Suprapubic skin (tissue), 4 donors: ENCODE measurements at regions not wholly inside any gene's neighbourhood (a gene's known extent, or its start where the extent isn't known, plus 50 kb on each side); places are given as distances from the start of the nearest gene placed in this dataset.

Source experiments
- POLR2A ChIP-seq, 2 donors: fragments of 450-650 bp; IDR thresholded peaks; one replicate each; pipeline ENCODE4 v1.6.1; 2017; ENCODE audit warnings: antibody characterized with exemption in 2 of 2, mild to moderate bottlenecking in 2 of 2, moderate library complexity in 2 of 2
- POLR2AphosphoS5 ChIP-seq, 3 donors: sonication (generic); formaldehyde crosslinking; IDR thresholded peaks; one replicate each; pipeline ENCODE4 v1.6.1; 2017; ENCODE audit warnings: antibody characterized with exemption in 3 of 3
- TF ChIP-seq, protein P1 (sequence below), 2 donors: fragments of 200-600 bp in 1 of 2; fragments of 450-650 bp in 1 of 2; sonication (generic) in 1 of 2; IDR thresholded peaks; one replicate each; pipeline ENCODE4 v1.5.1; 2016 to 2019; ENCODE audit warnings: antibody characterized with exemption in 2 of 2, mild to moderate bottlenecking in 1 of 2, moderate library complexity in 1 of 2

DNA sequence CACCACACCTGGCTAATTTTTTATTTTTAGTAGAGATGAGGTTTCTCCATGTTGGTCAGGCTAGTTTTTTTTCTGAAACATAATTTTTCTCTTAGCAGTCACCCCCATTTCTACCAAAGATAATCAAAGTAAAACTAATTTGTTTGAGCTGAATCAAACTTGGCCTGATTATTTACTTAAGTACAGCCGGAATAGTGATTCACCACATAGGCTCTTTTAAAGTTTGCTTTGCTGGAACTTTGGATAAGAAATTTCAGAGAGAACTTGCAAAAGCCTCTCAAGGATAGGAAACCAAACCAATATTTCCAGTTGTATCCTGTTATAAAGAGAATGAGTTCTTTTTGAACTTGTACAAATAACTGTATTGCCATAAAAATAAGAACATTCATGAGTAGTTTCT is 105.0 kb upstream of the SYNCRIP start:
- TF ChIP-seq, protein P1, sequence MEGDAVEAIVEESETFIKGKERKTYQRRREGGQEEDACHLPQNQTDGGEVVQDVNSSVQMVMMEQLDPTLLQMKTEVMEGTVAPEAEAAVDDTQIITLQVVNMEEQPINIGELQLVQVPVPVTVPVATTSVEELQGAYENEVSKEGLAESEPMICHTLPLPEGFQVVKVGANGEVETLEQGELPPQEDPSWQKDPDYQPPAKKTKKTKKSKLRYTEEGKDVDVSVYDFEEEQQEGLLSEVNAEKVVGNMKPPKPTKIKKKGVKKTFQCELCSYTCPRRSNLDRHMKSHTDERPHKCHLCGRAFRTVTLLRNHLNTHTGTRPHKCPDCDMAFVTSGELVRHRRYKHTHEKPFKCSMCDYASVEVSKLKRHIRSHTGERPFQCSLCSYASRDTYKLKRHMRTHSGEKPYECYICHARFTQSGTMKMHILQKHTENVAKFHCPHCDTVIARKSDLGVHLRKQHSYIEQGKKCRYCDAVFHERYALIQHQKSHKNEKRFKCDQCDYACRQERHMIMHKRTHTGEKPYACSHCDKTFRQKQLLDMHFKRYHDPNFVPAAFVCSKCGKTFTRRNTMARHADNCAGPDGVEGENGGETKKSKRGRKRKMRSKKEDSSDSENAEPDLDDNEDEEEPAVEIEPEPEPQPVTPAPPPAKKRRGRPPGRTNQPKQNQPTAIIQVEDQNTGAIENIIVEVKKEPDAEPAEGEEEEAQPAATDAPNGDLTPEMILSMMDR (IDR thresholded peaks at IDR 0.05) = no peak
- TF ChIP-seq POLR2AphosphoS5 (IDR thresholded peaks at IDR 0.05) (no peak), POLR2A (IDR thresholded peaks at IDR 0.05) (no peak)
